ENCODE measurements at regions not wholly inside any gene's neighbourhood (a gene's known extent, or its start where the extent isn't known, plus 50 kb on each side); places are given as distances from the start of the nearest gene placed in this dataset.

- no peak for TF ChIP-seq CTCF (IDR thresholded peaks at IDR 0.05)
- TF ChIP-seq ZFX (IDR thresholded peaks at IDR 0.05; ENCODE audit: borderline replicate concordance) = no peak
These were observed 502.4 kb downstream of the NLGN4X start for GRCh38 chrX:5726224-5726623.
